Adrenal gland (tissue), 9 donors: ENCODE measurements at regions not wholly inside any gene's neighbourhood (a gene's known extent, or its start where the extent isn't known, plus 50 kb on each side); places are given as distances from the start of the nearest gene placed in this dataset.

ENCODE experiments used
- DNase-seq, 7 donors: peaks; one replicate each; pipeline ENCODE4 v3.0.0-alpha.2; 2019 to 2020
- H3K27ac ChIP-seq, 5 donors: fragments of 200-600 bp; sonication (generic) in 4 of 5; 1 replicate in 3 of 5; 2 replicates in 2 of 5; pipeline versions ENCODE4 v1.5.1 to v1.8.0; 2016 to 2020; ENCODE audit warnings: mild to moderate bottlenecking in 1 of 5
- H3K27me3 ChIP-seq: fragments of 200-600 bp; 2 replicates; pipeline ENCODE4 v1.8.0; 2021
- H3K36me3 ChIP-seq, 2 donors: fragments of 200-600 bp; replicated peaks in 1 of 2; 1 replicate in 1 of 2; 2 replicates in 1 of 2; pipeline versions ENCODE4 v1.5.1 to v1.8.0; 2018 to 2022
- H3K4me1 ChIP-seq, 2 donors: fragments of 200-600 bp; replicated peaks in 1 of 2; 1 replicate in 1 of 2; 2 replicates in 1 of 2; pipeline versions ENCODE4 v1.5.1 to v1.8.0; 2018 to 2021
- H3K4me3 ChIP-seq, 4 donors: fragments of 200-600 bp; sonication (generic) in 3 of 4; one replicate each; pipeline ENCODE4 v1.5.1; 2016 to 2018
- H3K9me3 ChIP-seq, 3 donors: fragments of 200-600 bp; sonication (generic) in 1 of 3; replicated peaks in 1 of 3; 1 replicate in 2 of 3; 2 replicates in 1 of 3; pipeline versions ENCODE4 v1.5.1 to v1.8.0; 2016 to 2021
- CTCF ChIP-seq, 6 experiments: fragments of 450-650 bp in 4 of 6; fragments of 200-600 bp in 2 of 6; sonication (generic) in 1 of 6; IDR thresholded peaks; 1 replicate in 5 of 6; 2 replicates in 1 of 6; pipeline versions ENCODE4 v1.5.1 to v1.8.0; 2016 to 2021; ENCODE audit warnings: antibody characterized with exemption in 6 of 6, mild to moderate bottlenecking in 2 of 6, moderate library complexity in 1 of 6
- POLR2A ChIP-seq, 2 donors: fragments of 450-650 bp; IDR thresholded peaks; one replicate each; pipeline ENCODE4 v1.6.1; 2017; ENCODE audit warnings: antibody characterized with exemption in 2 of 2, mild to moderate bottlenecking in 2 of 2, moderate library complexity in 1 of 2
- WGBS, 4 donors: extraction: QIAGEN DNeasy Blood & Tissue Kit in 2 of 4; methylation state at CpG; one replicate each; pipeline versions ENCODE4 v1.1.5 to v1.1.7; 2013 to 2017; 5-methylcytosine and 5-hydroxymethylcytosine counted together
- intact Hi-C, 2 donors: fragments of 100-400 bp; cut with DNase I; formaldehyde crosslinking; loops; one replicate each; pipeline versions ENCODE4 v1.14.1 to v1.15.0; 2022 to 2023
- donor health status: healthy with polysubstance abuse.
- donor health status: Bipolar disorder and iron deficiency.
- donor health status: DM: yes; HTN: yes; CAD: no.
- donor health status: DM: no; HTN: no; CAD: no.
- donor health status: DM: no; HTN: no; CAD: no.

- intact Hi-C loops: no loop called here
- no peak for DNase-seq
- no peaks in the 10 kb centered on the region for H3K27me3 ChIP-seq
- WGBS, 4 donors: 88 to 94% (median 93%) methylated on average over 3 of the region's 3 CpGs
- TF ChIP-seq CTCF (IDR thresholded peaks at IDR 0.05) (no peak), POLR2A (IDR thresholded peaks at IDR 0.05) (no peak)
- H3K36me3 ChIP-seq: no peaks in the 10 kb centered on the region
- H3K27ac ChIP-seq: no peak overlapping the region
- H3K4me3 ChIP-seq: no peak overlapping the region
- no peaks in the 10 kb centered on the region for H3K4me1 ChIP-seq
- no peaks in the 10 kb centered on the region for H3K9me3 ChIP-seq
These were observed 122.4 kb upstream of the SLC34A2 start for GRCh38 chr4:25533256-25533655.

GRCh38 chr4:25535278-25535677, 120.4 kb upstream of the SLC34A2 start:
- H3K4me3 ChIP-seq: no peak overlapping the region
- TF ChIP-seq POLR2A (IDR thresholded peaks at IDR 0.05): no peak
- TF ChIP-seq CTCF (IDR thresholded peaks at IDR 0.05): no peak
- no peaks in the 10 kb centered on the region for H3K27me3 ChIP-seq
- intact Hi-C loops: no loop called here
- H3K9me3 ChIP-seq: no peaks in the 10 kb centered on the region
- WGBS, 4 donors: 61 to 74% (median 66%) methylated on average over 2 of the region's 2 CpGs
- no peaks in the 10 kb centered on the region for H3K36me3 ChIP-seq
- H3K27ac ChIP-seq: no peak overlapping the region
- DNase-seq: no peak
- no peaks in the 10 kb centered on the region for H3K4me1 ChIP-seq

GRCh38 chr4:25535701-25536473, 119.8 kb upstream of the SLC34A2 start:
- H3K27me3 ChIP-seq: no peaks in the 10 kb centered on the region
- H3K36me3 ChIP-seq: no peaks in the 10 kb centered on the region
- H3K27ac ChIP-seq: no peak overlapping the region
- H3K4me1 ChIP-seq: no peaks in the 10 kb centered on the region
- DNase-seq: no peak
- TF ChIP-seq CTCF (IDR thresholded peaks at IDR 0.05): no peak
- no peak for TF ChIP-seq POLR2A (IDR thresholded peaks at IDR 0.05)
- intact Hi-C loops: no loop called here
- 78 to 82% (median 80%) methylated on average over 10 of the region's 10 CpGs for WGBS, 4 donors
- H3K4me3 ChIP-seq: no peak overlapping the region
- no peaks in the 10 kb centered on the region for H3K9me3 ChIP-seq

- DNase-seq: no peak
- TF ChIP-seq POLR2A (IDR thresholded peaks at IDR 0.05) (no peak), CTCF (IDR thresholded peaks at IDR 0.05) (no peak)
- intact Hi-C loops: no loop called here
- H3K27me3 ChIP-seq: no peaks in the 10 kb centered on the region
- H3K4me3 ChIP-seq: no peak overlapping the region
- H3K4me1 ChIP-seq: no peaks in the 10 kb centered on the region
- WGBS, 4 donors: 70 to 74% (median 72%) methylated on average over 7 of the region's 7 CpGs
- no peak overlapping the region for H3K27ac ChIP-seq
- H3K36me3 ChIP-seq: no peaks in the 10 kb centered on the region
- H3K9me3 ChIP-seq: no peaks in the 10 kb centered on the region
These were observed 118.9 kb upstream of the SLC34A2 start for GRCh38 chr4:25536564-25537320.
